ENCODE measurements at regions not wholly inside any gene's neighbourhood (a gene's known extent, or its start where the extent isn't known, plus 50 kb on each side); places are given as distances from the start of the nearest gene placed in this dataset.

GRCh38 chr10:111548084-111548726 is 471.4 kb downstream of the ADRA2A start:
- TF ChIP-seq POLR2AphosphoS5 (IDR thresholded peaks at IDR 0.05; ENCODE audit: borderline replicate concordance, low read depth, low read length), result no peak
- no peak for TF ChIP-seq EZH2 (IDR thresholded peaks at IDR 0.05)
